SH-SY5Y (cell line): ENCODE measurements at regions not wholly inside any gene's neighbourhood (a gene's known extent, or its start where the extent isn't known, plus 50 kb on each side); places are given as distances from the start of the nearest gene placed in this dataset.

Experiments
- GATA2 ChIP-seq: IDR thresholded peaks from 2 replicates; pipeline ENCODE4 v1.6.1; 2011; ENCODE audit warnings: mild to moderate bottlenecking, low read depth, low read length
- GATA3 ChIP-seq: IDR thresholded peaks from 2 replicates; pipeline ENCODE4 v1.6.1; 2011; ENCODE audit warnings: low read depth, mild to moderate bottlenecking, low read length, moderate library complexity

GRCh38 chr3:139762302-139762701, 84.5 kb upstream of the NMNAT3 start:
- TF ChIP-seq GATA2 (no peak), GATA3 (no peak)
